ENCODE measurements at regions not wholly inside any gene's neighbourhood (a gene's known extent, or its start where the extent isn't known, plus 50 kb on each side); places are given as distances from the start of the nearest gene placed in this dataset.

DNA sequence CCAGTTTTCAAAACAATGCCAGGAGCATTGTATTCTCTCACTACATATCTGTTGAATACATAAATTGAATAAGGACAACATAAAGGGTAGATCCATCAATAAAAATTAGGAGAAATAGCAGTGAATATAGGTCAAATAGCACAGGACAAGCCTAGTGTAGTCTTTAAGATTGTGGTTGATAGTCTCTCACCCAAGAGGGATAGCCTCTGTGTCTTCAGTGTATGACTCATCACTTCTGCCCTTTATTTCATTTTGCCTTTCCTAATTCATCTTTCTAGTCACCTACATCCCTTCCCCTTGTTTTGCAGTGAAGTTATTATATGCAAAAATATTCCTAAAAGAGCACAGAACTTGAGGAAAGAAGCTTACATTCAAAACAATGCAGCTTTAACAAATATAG, 335.0 kb upstream of the TUSC1 start:
- DNase-seq (no peak), ATAC-seq (no peak), FAIRE-seq (no peak)
- Histone ChIP-seq H3K27ac (no peak overlapping the region), H3K9me3 (no peaks in the 10 kb centered on the region), H3K36me3 (no peaks in the 10 kb centered on the region), H3K27me3 (no peaks in the 10 kb centered on the region), H3K4me1 (no peaks in the 10 kb centered on the region), H3K4me3 (no peak overlapping the region)
- intact Hi-C loops (cut with DNase I) = no loop called here
- TF ChIP-seq, protein P1, sequence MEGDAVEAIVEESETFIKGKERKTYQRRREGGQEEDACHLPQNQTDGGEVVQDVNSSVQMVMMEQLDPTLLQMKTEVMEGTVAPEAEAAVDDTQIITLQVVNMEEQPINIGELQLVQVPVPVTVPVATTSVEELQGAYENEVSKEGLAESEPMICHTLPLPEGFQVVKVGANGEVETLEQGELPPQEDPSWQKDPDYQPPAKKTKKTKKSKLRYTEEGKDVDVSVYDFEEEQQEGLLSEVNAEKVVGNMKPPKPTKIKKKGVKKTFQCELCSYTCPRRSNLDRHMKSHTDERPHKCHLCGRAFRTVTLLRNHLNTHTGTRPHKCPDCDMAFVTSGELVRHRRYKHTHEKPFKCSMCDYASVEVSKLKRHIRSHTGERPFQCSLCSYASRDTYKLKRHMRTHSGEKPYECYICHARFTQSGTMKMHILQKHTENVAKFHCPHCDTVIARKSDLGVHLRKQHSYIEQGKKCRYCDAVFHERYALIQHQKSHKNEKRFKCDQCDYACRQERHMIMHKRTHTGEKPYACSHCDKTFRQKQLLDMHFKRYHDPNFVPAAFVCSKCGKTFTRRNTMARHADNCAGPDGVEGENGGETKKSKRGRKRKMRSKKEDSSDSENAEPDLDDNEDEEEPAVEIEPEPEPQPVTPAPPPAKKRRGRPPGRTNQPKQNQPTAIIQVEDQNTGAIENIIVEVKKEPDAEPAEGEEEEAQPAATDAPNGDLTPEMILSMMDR (IDR thresholded peaks at IDR 0.05) = no peak

DNA sequence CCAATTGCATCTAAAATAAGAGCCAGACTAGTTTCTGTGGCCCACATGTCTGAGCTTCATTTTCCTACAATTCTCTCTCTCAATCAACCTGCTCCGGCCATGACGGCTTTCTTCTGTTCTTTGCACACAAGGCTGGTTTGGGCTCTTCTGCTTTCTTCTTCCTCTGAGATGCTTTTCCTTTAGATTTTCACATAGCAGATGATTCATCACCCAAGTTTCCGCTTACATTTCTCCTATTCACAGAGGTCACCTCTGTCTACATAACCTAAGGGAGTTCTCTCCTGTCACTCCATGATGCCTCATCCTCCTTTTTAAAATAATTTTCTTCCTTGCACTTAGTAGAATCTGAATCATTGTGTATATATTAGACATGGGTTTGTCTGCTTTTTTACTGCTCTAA, 334.6 kb upstream of the TUSC1 start:
- no peaks in the 10 kb centered on the region for H3K36me3 ChIP-seq
- WGBS, 2 donors = 73 to 83% methylated on average over 3 of the region's 3 CpGs

DNA sequence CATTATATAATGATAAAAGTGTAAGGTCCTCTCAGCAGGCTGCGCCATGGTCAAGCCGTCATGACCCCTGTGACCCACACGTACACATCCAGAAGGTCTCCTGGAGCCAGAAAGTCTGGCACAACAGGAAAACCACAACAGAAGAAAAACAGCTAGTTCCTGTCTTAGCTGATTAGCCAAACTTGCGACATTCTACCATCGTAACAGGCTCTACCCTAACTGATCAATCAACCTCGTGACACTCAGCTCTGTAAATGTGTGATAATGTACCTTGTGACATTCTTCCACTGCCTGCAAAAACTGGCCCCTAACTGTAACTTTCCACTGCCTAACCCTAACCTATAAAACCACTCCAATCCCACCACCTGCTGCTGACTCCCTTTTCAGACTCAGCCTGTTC, 316.4 kb upstream of the TUSC1 start:
- H3K4me3 ChIP-seq = no peak overlapping the region
- no peaks in the 10 kb centered on the region for H3K27me3 ChIP-seq
- no peaks in the 10 kb centered on the region for H3K4me1 ChIP-seq
- WGBS, 2 donors = 49 to 54% methylated on average over 6 of the region's 6 CpGs
- intact Hi-C loops (cut with DNase I) = no loop called here
- no peaks in the 10 kb centered on the region for H3K9me3 ChIP-seq
- FAIRE-seq = no peak
- DNase-seq = no peak
- no peaks in the 10 kb centered on the region for H3K36me3 ChIP-seq
- no peak for ATAC-seq
- H3K27ac ChIP-seq = no peak overlapping the region
- TF ChIP-seq, protein P1 (IDR thresholded peaks at IDR 0.05) = no peak

More for the DNA sequence above, 334.6 kb upstream of the TUSC1 start:
- no peak overlapping the region for H3K4me3 ChIP-seq
- no peaks in the 10 kb centered on the region for H3K9me3 ChIP-seq
- no peaks in the 10 kb centered on the region for H3K4me1 ChIP-seq
- DNase-seq = no peak
- TF ChIP-seq, protein P1 (IDR thresholded peaks at IDR 0.05) = no peak
- FAIRE-seq = no peak
- no peak overlapping the region for H3K27ac ChIP-seq
- intact Hi-C loops (cut with DNase I) = no loop called here
- ATAC-seq = no peak
- H3K27me3 ChIP-seq = no peaks in the 10 kb centered on the region

DNA sequence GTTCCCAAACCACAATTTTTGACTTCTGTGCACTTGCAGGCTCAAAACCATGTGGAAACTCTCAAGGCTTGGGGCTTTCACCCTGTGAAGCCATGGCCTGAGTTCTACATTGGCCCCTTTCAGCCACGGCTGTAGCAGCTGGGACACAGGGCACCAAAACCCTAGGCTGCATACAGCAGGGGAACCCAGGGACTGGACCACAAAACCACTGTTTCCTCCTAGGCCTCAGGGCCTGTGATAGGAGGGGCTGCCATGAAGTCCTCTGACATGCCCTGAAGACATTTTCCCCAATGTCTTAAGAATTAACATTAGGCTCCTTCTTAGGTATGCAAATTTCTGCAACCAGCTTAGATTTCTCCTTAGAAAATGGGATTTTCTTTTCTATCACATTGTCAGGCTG, 312.1 kb upstream of the TUSC1 start:
- Histone ChIP-seq H3K4me1 (no peaks in the 10 kb centered on the region), H3K9me3 (no peaks in the 10 kb centered on the region), H3K36me3 (no peaks in the 10 kb centered on the region), H3K27me3 (no peaks in the 10 kb centered on the region), H3K27ac (no peak overlapping the region), H3K4me3 (no peak overlapping the region)
- TF ChIP-seq, protein P1 (IDR thresholded peaks at IDR 0.05) = no peak
- FAIRE-seq (no peak), DNase-seq (no peak), ATAC-seq (no peak)
- whole genome bisulfite sequencing, 2 donors = 37 to 46% methylated on average over 1 of the region's 1 CpG
- intact Hi-C loops (cut with DNase I) = no loop called here

DNA sequence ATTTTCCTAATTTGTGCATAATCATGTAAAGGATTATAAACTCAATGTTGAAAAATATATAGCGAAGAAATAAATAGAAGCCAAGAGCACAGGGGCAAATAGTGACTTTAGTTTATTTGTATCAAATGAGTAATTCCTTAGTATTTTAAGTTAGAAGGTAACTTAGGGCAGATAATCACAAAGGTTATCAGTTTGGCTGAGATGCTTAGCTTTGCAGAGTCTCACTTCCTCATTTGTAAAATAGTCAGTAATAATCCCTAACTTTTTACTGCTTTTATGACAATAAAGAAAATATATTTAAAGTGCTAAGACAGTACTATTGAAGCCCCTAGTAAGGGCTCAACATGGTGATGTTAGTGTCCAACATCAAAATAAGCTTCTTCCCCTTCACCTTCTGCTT, 297.4 kb upstream of the TUSC1 start:
- no peak for FAIRE-seq
- 66 to 89% methylated on average over 1 of the region's 1 CpG for WGBS, 2 donors
- no peaks in the 10 kb centered on the region for H3K9me3 ChIP-seq
- TF ChIP-seq, protein P1 (IDR thresholded peaks at IDR 0.05) = no peak
- H3K27me3 ChIP-seq = no peaks in the 10 kb centered on the region
- H3K4me3 ChIP-seq = no peak overlapping the region
- intact Hi-C loops (cut with DNase I) = no loop called here
- ATAC-seq = no peak
- H3K27ac ChIP-seq = no peak overlapping the region
- H3K4me1 ChIP-seq = no peaks in the 10 kb centered on the region
- DNase-seq = no peak
- no peaks in the 10 kb centered on the region for H3K36me3 ChIP-seq

All from pancreas (tissue), 10 donors.